ENCODE measurements at regions not wholly inside any gene's neighbourhood (a gene's known extent, or its start where the extent isn't known, plus 50 kb on each side); places are given as distances from the start of the nearest gene placed in this dataset.

DNA sequence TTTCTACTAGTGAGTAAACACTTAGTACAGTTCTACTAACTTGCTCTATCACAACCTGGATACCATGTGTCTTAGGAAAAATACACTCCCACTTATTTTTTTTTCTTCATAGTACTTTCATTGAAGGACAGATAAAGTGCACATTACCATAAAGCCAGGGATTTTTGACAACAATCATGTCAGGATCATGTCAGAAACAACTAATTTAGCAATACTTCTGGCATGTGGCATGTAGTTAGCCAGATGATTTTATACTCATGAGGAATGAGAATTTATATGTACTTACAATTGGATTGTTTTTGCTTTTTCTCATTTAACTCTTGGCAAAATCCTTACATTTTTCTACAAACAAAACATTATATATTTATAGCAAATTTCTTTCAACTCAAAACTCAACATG is 630.7 kb upstream of the GRM3 start:
- TF ChIP-seq, protein P1, sequence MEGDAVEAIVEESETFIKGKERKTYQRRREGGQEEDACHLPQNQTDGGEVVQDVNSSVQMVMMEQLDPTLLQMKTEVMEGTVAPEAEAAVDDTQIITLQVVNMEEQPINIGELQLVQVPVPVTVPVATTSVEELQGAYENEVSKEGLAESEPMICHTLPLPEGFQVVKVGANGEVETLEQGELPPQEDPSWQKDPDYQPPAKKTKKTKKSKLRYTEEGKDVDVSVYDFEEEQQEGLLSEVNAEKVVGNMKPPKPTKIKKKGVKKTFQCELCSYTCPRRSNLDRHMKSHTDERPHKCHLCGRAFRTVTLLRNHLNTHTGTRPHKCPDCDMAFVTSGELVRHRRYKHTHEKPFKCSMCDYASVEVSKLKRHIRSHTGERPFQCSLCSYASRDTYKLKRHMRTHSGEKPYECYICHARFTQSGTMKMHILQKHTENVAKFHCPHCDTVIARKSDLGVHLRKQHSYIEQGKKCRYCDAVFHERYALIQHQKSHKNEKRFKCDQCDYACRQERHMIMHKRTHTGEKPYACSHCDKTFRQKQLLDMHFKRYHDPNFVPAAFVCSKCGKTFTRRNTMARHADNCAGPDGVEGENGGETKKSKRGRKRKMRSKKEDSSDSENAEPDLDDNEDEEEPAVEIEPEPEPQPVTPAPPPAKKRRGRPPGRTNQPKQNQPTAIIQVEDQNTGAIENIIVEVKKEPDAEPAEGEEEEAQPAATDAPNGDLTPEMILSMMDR (IDR thresholded peaks at IDR 0.05; ENCODE audit: borderline replicate concordance, extremely low read depth, low read length, poor library complexity, severe bottlenecking): no peak
- no peak for TF ChIP-seq EZH2 (IDR thresholded peaks at IDR 0.05; ENCODE audit: borderline replicate concordance, low read depth, low read length, severe bottlenecking)
